Mammary epithelial cell (primary cell): ENCODE measurements at regions not wholly inside any gene's neighbourhood (a gene's known extent, or its start where the extent isn't known, plus 50 kb on each side); places are given as distances from the start of the nearest gene placed in this dataset.
"Not testable (repeated sequence)": the region's sequence is repeated elsewhere in the genome, so short reads cannot be mapped to it uniquely, and the experiment has no call there.

ENCODE experiments used
- CTCF ChIP-seq, 2 donors: IDR thresholded peaks in 1 of 2; conservative IDR thresholded peaks in 1 of 2; 2 replicates each; pipeline ENCODE4 v1.5.1; 2011 to 2012; ENCODE audit warnings: inconsistent platforms in 2 of 2, low read length in 2 of 2, mild to moderate bottlenecking in 2 of 2, control low read depth in 1 of 2, low read depth in 1 of 2; ENCODE audit not compliant: insufficient read depth in 1 of 2; ENCODE audit errors: extremely low read depth in 1 of 2
- EZH2 ChIP-seq: IDR thresholded peaks from 2 replicates; pipeline ENCODE4 v1.6.1; 2012; ENCODE audit warnings: low read length, inconsistent platforms, borderline replicate concordance

GRCh38 chr1:190019151-190019550 lies 458.5 kb downstream of the BRINP3 start:
- TF ChIP-seq CTCF (conservative IDR thresholded peaks at IDR 0.05 in 1 of 2, IDR thresholded peaks at IDR 0.05 in 1 of 2; ENCODE audit: extremely low read depth in 1 of 2, insufficient read depth in 1 of 2, low read depth in 1 of 2, low read length in 2 of 2); EZH2: not testable (repeated sequence)
